HG03039 (cell line): ENCODE measurements at regions not wholly inside any gene's neighbourhood (a gene's known extent, or its start where the extent isn't known, plus 50 kb on each side); places are given as distances from the start of the nearest gene placed in this dataset.
"Not testable (repeated sequence)": the region's sequence is repeated elsewhere in the genome, so short reads cannot be mapped to it uniquely, and the experiment has no call there.

ENCODE experiments used
- ATAC-seq: cut with Tn5 transposase; IDR thresholded peaks from one replicate; pipeline ENCODE4 v1.9.1; 2021; ENCODE audit warnings: mild to moderate bottlenecking, moderate library complexity; ENCODE audit not compliant: unreplicated experiment

DNA sequence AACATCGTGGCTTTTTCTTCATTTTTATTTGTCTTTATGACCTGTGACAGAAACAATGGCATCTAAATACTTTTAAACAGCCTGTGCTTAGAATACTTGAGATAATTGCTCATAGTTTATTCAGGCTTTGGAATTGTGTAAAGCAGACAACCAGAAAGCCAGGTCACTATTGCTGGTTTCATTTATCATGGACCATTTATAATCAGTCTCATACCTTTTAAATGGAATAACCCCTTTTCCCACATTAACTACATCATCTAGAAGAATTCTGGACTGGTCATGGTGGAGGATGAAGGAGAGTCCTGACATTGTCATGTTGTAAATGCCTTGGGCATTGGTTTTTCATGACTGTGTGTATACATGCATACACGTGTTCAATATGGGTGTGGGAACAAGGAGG is 661.5 kb downstream of the EPM2A start:
- ATAC-seq: no peak

DNA sequence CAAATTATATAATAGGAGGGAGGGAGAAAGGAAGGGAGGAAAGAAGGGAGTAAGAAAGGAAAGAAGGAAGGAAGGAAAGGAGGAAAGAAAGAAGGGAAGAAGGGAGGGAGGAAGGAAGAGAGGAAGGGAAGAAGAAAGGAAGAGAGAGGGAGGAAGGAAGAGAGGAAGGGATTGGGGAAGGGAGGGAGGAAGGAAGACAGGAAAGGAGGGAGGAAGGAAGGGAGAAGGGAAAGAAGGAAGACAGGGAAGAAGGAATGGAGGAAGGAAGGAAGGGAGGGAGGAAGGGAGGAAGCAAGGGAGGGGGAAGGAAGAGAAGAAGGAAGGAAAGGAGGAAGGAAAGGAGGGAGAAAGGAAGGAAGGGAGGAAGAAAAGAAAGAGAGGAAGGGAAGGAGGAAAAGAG is 660.5 kb downstream of the EPM2A start:
- no peak for ATAC-seq

DNA sequence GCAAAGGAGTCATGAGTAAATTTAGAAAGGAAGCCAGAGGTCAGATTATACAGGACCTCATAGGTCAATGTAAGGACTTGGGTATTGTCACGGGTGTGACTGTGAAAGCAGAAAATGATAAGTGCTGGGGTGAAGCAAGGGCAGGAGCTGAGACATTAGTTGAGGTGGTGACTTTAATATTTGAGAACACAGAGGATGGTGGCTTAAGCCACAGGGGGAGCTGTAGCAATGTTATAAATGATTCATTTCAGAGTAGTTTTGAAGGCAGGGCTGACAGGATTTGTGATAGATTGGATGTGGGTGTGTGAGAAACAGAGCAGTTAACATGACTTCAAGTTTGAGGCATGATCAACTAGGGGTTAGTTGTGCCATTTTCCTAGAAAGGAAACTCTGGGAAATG is 659.9 kb downstream of the EPM2A start:
- ATAC-seq: no peak

DNA sequence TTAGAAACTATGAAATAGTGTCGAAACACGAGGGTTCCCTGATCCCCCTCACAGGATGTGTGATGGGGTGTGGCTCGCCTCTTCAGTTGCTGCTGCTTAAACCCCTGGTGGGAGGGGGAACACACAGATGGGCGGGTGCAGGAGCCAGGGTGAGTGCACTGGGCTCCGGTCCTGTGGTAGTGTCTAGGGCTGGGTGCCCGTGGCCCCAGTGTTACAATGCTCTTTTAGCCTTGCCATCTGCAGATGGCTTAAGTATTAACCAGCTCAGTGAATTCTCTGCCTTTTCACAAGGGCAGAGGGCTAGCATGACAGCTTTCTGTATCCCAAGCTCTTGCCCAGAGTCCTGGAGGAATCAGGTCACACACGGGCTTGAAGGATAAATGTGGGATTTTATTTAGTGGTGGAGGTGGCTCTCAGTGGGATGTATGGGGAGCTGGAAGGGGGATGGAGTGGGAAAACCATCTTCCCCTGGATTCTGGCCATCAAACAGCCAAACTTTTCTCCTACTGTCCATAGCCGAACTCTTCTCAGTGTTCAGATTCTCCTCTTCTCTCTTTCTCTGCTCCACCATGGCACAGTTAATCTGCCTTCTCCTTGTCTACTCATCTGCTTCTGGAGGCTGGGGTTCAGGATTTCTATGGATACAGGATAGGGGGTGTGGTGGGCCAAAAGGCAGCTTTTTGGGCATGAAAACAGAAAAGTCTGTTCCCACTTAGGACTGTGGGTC is 659.0 kb downstream of the EPM2A start:
- ATAC-seq: no peak

DNA sequence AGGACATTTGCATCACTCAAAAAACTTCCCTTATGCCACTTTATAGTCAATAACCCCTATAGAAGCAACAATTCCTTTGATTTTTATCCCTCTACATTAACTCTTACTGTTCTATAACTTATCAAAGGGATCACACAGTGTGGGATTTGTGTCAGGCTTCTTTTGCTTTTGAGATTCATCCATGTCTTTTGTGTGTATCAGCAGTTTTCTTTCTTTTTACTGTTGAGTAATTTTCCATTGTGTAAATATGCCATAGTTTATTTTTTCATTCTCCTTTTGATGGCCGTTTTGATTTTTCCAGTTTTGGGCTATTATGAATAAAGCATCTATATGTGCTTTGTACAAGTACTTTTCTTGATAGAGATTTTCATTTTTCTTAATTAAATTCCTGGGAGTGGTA is 657.9 kb downstream of the EPM2A start:
- ATAC-seq: no peak

DNA sequence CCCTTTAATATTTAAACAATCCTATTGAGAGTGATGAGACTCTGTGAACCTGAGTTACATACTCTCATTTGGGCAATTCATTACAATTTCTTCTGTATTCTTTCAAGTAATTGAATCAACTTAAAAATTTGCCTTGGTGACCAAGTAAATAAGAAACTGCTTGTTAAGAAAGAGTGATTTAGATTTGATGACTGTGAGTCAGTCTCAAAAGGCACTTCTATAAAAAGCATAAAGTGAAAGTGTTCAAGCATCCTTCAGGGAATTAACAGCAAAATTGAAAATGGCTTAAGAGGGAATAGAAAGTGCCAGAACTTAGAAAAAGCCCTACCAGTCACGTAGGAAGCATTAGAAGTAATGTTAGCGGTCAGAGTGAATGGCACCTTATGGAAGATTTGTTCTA is 654.7 kb downstream of the EPM2A start:
- no peak for ATAC-seq

DNA sequence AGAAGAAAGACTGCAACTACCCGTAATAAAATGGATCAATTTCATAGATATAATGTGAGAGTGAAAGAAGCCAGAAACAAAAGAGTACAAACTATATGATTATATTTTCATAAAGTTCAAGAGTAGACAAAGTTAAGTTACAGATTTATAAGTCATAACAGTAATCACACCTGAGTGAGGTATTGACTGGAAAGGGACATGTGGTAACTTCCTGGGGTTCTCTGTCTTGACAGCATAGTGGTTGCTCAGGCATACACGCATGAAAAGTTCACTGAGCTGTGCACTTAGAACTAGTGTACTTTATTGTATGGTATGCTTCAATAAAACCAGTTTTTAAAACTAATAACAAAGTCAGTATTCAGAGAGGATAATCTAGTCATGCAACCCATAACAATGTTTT is 653.6 kb downstream of the EPM2A start:
- no peak for ATAC-seq

DNA sequence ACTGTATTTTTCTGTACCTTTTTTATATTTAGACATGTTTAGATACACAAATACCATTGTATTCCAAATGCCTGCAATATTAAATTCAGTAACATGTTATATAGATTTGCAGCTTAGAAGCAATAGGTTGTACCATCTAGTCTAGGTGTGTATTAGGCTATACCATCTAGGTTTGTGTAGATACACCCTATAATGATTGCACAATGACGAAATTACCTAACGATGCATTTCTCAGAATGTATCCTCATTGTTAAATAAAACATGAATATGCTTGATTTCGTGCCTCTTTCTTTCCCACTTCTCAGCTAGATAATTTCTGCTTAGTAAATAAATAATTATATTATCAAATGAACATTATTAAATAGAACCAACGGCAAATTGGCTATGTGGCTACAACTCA is 653.0 kb downstream of the EPM2A start:
- ATAC-seq: no peak

DNA sequence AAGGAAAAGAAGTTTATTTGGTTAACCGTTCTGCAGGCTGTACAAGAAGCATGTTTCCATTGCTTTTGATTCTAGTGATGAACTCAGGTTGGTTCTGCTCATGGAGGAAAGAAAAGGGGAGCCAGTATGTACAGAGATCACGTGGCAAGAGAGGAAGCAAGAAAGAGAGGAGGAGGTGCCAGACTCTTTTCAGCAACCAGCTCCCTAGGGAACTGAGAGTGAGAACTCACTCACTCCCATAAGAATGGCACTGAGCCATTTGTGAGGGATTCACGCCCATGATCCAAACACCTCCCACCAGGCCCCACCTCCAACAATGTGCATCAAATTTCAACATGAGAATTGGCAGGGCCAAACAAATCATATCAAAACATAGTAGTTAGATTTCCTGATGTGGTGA is 649.1 kb downstream of the EPM2A start:
- no peak for ATAC-seq

DNA sequence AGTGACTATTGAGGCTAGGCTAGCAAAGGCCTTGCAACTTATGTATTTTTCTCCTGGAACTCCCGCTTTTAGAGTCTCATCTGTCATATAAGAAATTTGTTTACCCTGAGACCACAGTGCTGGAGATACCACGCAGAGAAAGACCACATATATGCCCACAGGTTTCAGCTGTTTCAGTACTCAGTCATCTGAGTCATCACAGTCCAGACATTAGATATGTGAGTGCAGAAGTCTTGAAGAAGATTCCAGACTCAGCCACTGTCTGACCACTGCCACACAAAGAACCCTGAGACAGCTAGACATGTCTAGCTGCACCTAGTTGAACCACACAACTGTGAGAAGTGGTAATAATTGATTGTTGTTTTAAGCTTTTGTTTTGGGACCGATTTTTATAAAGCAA is 648.3 kb downstream of the EPM2A start:
- no peak for ATAC-seq

DNA sequence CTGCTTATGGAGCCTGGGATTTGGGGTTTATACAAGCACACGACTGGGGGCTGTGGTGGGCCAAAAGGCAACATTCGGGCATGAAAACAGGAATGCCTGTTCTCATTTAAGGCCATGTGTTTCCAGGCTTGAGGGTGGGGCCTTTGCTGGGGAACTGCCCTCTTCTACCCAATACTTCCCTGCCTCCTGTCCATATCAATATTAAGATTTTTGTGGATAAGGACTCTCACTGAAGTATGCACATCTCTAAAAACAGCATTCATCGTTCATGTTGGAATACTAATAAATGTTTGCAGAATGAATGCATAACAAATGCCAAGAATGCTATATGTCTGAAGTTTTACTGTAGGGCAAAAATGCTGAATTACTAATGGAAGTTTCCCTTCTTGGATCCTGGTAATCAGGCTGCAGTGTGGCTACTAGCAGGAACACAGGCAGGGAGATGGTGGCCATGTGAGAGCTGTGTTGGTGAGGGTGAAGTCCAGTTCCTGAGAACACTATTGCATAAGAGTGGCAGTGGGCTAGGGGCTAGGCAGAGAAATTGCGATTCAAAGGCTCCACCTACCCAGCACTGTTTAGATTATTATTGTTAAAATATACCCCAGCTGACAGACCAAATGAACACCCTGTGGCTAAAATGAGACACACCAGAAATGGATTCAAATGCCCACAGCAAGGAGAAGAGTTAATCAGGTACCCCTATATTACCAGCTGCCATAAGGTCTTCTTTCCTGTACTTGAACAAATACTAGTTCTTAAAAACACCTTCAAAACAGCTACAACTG is 644.3 kb downstream of the EPM2A start:
- no peak for ATAC-seq

DNA sequence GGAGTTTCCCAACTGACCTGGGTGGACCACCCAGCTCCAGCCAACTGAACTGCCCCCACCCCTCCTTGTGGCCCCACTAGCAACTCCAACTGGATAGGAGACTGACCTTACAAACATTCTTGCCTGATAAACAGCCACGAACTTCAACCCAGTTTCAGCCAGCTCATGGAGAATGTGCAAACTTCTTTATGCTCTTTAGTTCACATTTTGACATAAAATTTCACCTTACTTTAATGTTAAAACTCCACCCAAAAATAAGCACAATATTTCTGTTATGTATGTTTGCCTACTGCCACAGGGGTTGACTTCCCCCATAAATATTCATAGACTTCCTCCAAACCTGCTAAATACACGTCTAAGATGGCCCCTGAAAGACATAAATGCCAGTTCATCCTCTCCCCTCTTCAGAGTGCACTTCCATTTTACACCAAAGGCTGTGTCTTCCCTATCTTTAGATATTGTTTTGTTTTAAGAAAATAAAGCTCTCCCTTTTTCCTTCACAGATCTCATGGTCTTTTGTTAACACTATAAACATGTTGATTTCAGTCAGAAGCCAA is 643.7 kb downstream of the EPM2A start:
- no peak for ATAC-seq

DNA sequence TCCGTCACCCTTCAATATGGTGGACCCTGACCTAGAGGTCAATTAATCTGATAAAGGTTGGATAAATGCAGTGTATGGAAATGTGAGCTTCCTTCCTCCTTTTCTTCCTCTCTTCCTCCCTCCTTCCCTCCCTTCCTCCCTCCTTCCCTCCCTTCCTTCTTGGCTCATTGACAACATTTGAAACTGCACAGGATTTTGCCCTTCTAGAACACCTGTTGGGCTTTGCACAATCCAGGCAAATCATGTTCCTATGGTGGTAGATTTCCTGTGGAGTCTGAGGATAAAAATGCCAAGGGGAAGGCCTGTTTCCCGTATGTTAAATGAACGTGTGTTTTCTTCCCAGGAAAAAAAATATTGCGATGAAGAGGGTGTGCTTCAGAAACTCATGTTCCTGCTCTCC is 642.8 kb downstream of the EPM2A start:
- no peak for ATAC-seq

DNA sequence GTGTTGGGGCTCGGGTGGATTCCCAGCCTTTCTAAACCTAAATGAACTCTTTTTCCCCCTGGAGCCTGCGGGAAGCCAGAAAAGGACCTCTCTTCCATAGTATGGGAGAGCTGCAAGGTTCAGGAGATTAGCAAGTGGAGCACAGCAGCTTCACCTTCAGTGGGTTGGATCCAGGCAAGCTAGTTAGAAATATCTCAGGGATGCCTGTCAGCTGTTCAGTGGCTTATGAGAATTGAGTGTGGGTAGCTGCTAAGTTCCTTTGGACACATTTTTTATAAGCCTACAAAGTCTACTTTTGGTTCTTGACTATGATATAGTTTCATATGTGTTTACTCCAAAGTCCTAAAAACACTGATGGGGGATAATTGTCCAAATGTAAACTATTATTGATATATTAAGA is 642.1 kb downstream of the EPM2A start:
- no peak for ATAC-seq

DNA sequence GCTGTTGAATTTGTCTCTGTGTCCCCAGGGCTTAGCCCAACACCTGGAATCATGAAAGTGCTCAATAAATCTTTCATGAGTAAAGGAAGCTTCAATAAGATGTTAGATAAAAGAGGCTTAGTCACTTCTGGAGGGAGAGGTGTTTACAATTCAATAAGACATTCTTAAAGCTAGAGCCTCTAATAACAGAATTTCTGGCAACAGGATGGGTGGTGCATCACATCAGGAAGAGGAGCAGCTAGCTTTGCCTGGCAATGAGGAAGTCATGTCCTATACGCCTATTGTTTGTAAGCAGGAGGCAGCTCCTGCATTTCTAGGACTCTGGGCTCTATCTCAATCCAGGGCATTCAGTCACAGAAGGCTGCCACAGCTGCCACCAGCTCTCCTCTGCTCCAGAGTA is 638.5 kb downstream of the EPM2A start:
- no peak for ATAC-seq

DNA sequence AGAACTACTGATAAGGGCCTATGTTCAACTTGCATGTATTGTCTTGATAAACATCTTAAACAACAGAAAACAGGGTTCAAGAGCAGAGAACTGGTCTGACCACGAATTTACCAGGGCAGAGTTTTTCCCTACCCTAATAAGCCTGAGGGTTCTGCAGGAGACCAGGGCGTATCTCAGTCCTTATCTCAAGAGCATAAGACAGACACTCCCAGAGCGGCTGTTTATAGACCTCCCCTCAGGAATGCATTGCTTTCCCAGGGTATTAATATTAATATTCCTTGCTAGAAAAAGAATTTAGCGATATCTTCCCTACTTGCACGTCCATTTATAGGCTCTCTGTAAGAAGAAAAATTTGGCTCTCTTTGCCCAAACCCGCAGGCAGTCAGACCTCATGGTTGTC is 637.2 kb downstream of the EPM2A start:
- not testable (repeated sequence) for ATAC-seq

DNA sequence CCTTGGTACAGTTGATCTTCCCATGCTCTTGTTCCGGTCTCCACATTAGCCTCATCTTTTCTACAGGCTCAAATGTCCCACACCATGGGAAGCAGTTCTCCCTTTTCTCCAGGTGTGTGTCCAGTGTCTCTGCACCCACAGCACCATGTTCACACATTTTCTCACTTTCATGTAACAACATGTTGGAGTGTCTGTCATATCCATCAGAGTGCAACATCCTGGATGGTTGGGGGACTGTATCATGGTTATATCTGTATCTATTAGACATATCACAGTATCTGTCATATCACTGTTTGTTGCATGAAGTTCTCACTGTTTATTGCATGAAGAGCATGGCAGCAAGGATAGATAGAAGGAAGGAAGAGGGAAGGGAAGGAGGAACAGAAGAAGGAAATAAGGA is 635.6 kb downstream of the EPM2A start:
- no peak for ATAC-seq

DNA sequence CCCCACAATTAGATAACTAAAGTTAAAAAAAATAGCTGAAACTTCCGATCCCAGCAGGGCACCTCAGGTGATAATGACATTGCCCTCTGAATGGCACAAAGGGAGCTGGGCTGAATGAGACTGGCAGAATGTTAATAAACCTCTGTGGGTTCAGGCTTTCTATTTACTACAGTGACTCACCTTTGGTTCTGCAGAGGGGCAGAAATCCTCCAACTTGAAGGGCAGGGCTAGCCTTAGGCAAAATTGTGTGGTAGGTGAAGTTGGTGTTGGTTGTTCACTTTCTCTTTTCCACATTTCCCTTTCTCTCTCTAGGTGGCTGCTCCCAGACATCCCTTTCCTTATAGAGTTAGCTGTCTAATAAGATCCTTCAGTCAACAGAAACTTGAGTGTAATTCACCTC is 625.2 kb downstream of the EPM2A start:
- ATAC-seq: no peak

DNA sequence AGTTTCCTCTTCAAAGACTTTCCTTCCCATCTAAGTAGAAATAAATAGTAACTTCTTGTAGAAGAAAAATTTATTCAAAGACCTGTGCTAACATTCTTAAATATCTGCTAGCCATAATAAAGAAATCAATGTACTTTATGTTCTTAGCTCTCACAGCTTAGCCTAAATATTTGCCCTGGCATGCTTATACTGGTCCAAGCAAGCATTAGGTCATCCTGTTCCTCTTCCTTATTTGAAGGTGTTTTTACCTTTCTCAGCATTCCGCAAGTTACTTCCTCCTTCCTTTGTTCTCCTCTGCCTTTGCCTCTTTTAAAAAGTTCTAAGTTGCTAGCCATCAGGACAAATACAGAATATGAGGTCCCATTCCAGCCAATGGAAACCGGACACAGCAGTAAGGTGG is 623.9 kb downstream of the EPM2A start:
- ATAC-seq: not testable (repeated sequence)

DNA sequence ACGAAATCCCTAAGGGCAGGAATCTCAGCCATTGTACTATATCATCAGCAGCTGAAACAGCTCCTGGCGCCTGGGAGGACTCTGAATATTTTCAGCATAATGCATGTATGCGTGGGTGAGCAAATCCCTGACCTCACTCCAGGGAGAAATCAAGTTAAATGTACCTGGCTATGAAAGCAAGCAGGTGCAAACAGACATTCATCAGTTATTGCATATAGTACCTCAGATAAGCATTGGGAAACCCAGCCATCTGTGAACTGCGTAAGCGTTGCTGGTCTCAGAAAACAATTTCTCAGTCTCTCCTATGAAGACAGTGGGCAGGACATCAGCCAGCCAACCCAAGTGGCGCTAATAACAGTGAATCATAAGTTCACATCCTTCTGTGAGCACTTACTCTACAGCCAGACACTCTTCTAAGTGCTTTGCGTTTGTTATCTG is 622.6 kb downstream of the EPM2A start:
- no peak for ATAC-seq

DNA sequence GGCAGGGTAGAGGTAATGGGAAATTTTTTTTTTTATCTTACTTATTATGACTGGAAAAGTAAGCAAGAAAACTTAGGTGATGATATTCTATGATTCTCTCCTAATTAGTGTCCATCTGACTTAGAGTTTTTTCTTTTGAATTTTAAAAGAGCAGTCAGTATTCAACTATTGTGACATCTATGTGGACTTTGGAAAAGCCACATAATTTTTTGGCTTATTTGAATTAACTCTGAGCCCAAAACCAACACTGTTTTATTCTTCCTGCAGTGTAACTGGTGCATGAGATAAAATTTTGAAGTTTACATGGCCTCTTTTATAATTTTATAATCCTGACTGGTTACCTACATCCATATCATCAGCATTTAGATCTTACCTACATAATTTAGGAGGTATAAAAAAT is 619.7 kb downstream of the EPM2A start:
- no peak for ATAC-seq

DNA sequence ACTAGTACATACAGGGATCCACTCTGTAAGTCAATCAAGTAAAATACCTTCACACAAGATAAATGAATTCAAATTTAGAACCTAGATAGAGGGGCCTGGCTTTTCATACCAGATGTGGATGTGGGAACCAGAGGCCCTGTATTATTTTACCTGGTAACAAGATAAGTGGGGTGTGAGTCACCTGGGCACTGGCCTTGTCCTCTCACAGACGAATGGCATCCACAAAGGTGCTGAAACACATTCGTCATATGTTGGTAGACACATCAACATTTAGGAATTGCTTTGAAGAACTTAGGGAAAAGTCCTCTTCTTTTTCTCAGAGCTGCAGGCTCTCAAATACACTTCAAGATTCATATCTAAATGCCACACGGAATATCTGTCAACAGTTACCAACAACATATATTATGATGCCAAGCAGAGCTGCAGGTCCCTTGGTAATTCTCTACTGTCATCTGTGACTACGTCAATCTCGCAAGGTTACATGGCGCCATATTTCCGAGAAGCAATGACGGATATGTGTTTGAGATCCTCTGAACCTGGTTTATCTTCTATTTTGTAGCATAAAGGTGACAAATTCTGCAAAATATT is 618.6 kb downstream of the EPM2A start:
- ATAC-seq: no peak
